ENCODE measurements at regions not wholly inside any gene's neighbourhood (a gene's known extent, or its start where the extent isn't known, plus 50 kb on each side); places are given as distances from the start of the nearest gene placed in this dataset.

DNA sequence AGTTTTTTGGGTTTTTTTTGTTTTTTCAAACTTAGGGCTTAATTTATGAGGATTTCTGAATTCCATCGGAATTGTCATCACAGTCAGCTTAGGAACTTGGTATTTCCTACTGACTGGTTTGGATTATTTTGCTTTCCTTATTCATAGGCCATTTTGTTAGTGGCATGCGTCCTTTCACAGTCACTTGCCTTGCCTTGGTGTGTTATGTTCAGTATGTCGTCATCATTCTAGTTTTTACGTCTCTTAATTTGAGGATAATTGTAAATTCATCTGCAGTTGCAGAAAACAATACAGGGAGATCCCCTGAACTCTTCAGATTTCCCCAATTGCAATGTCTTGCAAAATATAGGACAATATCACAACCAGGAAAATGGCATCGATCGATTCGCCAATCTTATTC, 485.3 kb downstream of the CBLN2 start:
- no peak overlapping the region for H3K27ac ChIP-seq (ENCODE audit: low read depth in 1 of 2, low read length in 2 of 2)
- intact Hi-C loops (cut with DNase I): no loop called here
- no peaks in the 10 kb centered on the region for H3K4me1 ChIP-seq (ENCODE audit: control insufficient read depth in 1 of 2, insufficient read depth in 2 of 2, low read length in 2 of 2)
- WGBS, 2 donors: 68 to 75% methylated on average over 7 of the region's 7 CpGs
- DNase-seq (no peak), ATAC-seq (ENCODE audit: low FRiP score) (no peak)
- no peaks in the 10 kb centered on the region for H3K27me3 ChIP-seq (ENCODE audit: control insufficient read depth in 1 of 2, insufficient read depth in 2 of 2, low read length in 1 of 2)
- no peaks in the 10 kb centered on the region for H3K36me3 ChIP-seq (ENCODE audit: control insufficient read depth in 1 of 2, insufficient read depth in 2 of 2, low read length in 1 of 2)
- H3K4me3 ChIP-seq (ENCODE audit: low read length in 2 of 2): no peak overlapping the region
- H3K9me3 ChIP-seq (ENCODE audit: control insufficient read depth, low read length): no peaks in the 10 kb centered on the region

DNA sequence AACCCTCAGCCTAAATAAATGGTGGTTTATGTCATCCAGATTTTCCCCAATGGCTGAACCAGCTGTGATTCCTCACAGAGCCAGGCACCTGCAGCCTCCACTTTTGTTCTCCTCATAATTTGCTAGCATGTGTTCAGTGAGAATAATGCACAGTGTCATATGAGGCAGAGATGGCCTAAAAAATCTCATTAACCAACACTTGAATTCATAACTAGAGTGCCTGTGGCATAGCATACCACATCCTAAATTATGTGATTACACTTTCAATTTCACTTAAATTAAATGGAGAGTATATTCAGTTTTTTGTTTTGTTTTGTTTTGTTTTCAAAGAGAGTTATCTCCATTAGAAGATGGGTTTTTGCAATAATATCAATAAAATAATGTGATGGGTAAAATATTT, 488.0 kb downstream of the CBLN2 start:
- H3K36me3 ChIP-seq (ENCODE audit: control insufficient read depth in 1 of 2, insufficient read depth in 2 of 2, low read length in 1 of 2): no peaks in the 10 kb centered on the region

DNA sequence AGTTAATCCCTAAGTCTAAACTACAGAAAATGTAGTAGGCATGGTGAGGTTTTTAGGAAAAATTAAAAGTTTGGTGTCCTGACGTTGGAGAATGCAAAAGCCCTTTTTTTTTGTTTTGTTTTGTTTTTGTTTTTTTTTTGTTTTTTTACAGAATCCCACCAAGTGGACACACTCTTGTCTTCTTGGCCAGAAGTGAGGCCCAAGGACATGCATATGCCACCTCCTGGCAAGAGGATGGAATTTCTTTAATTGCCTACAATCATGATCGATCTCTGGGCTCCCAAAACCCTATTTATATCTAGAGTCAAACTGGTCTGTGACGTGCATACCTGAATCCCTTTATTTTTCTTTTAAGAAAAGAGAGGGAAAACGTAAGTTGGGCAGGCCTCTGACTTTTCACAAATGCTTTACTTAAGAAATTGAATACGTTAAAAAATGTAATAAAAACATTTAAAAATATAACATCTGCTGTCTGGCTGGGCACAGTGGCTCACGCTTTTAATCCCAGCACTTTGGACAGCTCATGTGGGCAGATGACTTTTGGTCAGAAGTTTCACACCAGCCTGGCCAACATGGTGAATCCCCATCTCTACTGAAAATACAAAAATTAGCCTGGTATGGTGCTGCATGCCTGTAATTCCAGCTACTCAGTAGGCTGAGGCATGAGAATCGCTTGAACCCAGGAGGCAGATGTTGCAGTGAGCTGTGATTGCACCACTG, 502.7 kb downstream of the CBLN2 start:
- DNase-seq (no peak), ATAC-seq (ENCODE audit: low FRiP score) (no peak)
- H3K4me1 ChIP-seq (ENCODE audit: control insufficient read depth in 1 of 2, insufficient read depth in 2 of 2, low read length in 2 of 2): no peaks in the 10 kb centered on the region
- no peak overlapping the region for H3K4me3 ChIP-seq (ENCODE audit: low read length in 2 of 2)
- H3K9me3 ChIP-seq (ENCODE audit: control insufficient read depth, low read length): no peaks in the 10 kb centered on the region
- WGBS, 2 donors: 46 to 49% methylated on average over 7 of the region's 7 CpGs
- H3K27ac ChIP-seq (ENCODE audit: low read depth in 1 of 2, low read length in 2 of 2): no peak overlapping the region
- intact Hi-C loops (cut with DNase I): no loop called here
- H3K36me3 ChIP-seq (ENCODE audit: control insufficient read depth in 1 of 2, insufficient read depth in 2 of 2, low read length in 1 of 2): no peaks in the 10 kb centered on the region
- H3K27me3 ChIP-seq (ENCODE audit: control insufficient read depth in 1 of 2, insufficient read depth in 2 of 2, low read length in 1 of 2): no peaks in the 10 kb centered on the region

More for the DNA sequence above, 488.0 kb downstream of the CBLN2 start:
- Histone ChIP-seq H3K4me3 (ENCODE audit: low read length in 2 of 2) (no peak overlapping the region), H3K27me3 (ENCODE audit: control insufficient read depth in 1 of 2, insufficient read depth in 2 of 2, low read length in 1 of 2) (no peaks in the 10 kb centered on the region), H3K27ac (ENCODE audit: low read depth in 1 of 2, low read length in 2 of 2) (no peak overlapping the region), H3K4me1 (ENCODE audit: control insufficient read depth in 1 of 2, insufficient read depth in 2 of 2, low read length in 2 of 2) (no peaks in the 10 kb centered on the region), H3K9me3 (ENCODE audit: control insufficient read depth, low read length) (no peaks in the 10 kb centered on the region)
- intact Hi-C loops (cut with DNase I): no loop called here
- ATAC-seq (ENCODE audit: low FRiP score) (no peak), DNase-seq (no peak)

DNA sequence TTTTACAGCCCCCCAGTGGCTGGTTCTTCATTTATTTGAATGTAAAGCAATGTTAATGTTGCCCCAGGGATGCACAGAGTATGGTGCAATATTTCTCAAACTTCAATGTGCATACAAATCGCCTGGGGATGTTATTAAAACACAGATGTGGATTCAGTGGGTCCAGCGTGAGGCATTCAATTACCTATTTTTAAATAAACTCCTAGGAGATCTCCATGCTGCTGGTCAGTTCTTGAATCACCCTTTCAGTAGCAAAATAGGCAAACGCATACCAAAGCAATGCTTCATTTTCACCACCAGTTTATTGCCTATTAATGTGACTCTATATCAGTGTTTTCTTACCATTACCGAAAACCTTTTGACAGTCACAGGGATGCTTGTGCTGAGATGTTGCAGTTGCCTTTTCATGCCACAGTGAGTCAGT, 530.7 kb downstream of the CBLN2 start:
- intact Hi-C loops (cut with DNase I): no loop called here
- no peak for DNase-seq
- Histone ChIP-seq H3K27ac (ENCODE audit: low read depth in 1 of 2, low read length in 2 of 2) (no peak overlapping the region), H3K27me3 (ENCODE audit: control insufficient read depth in 1 of 2, insufficient read depth in 2 of 2, low read length in 1 of 2) (no peaks in the 10 kb centered on the region), H3K4me1 (ENCODE audit: control insufficient read depth in 1 of 2, insufficient read depth in 2 of 2, low read length in 2 of 2) (no peaks in the 10 kb centered on the region), H3K36me3 (ENCODE audit: control insufficient read depth in 1 of 2, insufficient read depth in 2 of 2, low read length in 1 of 2) (no peaks in the 10 kb centered on the region), H3K9me3 (ENCODE audit: control insufficient read depth, low read length) (no peaks in the 10 kb centered on the region), H3K4me3 (ENCODE audit: low read length in 2 of 2) (no peak overlapping the region)
- ATAC-seq (ENCODE audit: low FRiP score): no peak
- 21 to 25% methylated on average over 4 of the region's 4 CpGs for WGBS, 2 donors

DNA sequence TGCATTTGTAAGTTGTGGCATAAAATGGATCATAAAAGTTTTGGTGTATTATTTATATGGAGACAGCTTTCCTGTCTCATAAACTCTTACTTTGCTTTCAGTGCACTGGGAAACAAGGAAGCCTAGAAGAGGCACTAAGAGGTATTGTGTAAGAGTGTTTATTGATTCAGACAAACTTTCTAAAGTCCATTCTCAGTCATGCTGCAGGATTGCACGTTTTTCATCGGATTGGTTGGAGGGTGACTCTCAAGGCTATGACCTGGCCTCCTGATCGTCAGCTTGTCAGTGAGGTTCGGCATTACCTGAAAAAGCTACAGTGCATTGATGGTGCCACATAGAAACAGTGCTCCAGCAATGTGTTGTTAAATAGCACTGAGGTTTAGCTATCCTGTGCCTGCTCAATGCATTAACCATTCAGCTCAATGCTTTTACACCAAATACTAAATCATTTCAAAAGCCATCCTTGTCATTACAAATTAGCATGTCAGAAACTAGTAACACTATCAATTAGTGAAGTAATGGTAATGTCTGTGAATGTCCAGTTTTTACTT, 545.5 kb downstream of the CBLN2 start:
- ATAC-seq (ENCODE audit: low FRiP score) (no peak), DNase-seq (no peak)
- H3K27me3 ChIP-seq (ENCODE audit: control insufficient read depth in 1 of 2, insufficient read depth in 2 of 2, low read length in 1 of 2): no peaks in the 10 kb centered on the region
- whole genome bisulfite sequencing, 2 donors: 58 to 77% methylated on average over 4 of the region's 4 CpGs
- H3K9me3 ChIP-seq (ENCODE audit: control insufficient read depth, low read length): no peaks in the 10 kb centered on the region
- no peaks in the 10 kb centered on the region for H3K4me1 ChIP-seq (ENCODE audit: control insufficient read depth in 1 of 2, insufficient read depth in 2 of 2, low read length in 2 of 2)
- intact Hi-C loops (cut with DNase I): no loop called here
- H3K27ac ChIP-seq (ENCODE audit: low read depth in 1 of 2, low read length in 2 of 2): no peak overlapping the region
- H3K4me3 ChIP-seq (ENCODE audit: low read length in 2 of 2): no peak overlapping the region
- H3K36me3 ChIP-seq (ENCODE audit: control insufficient read depth in 1 of 2, insufficient read depth in 2 of 2, low read length in 1 of 2): no peaks in the 10 kb centered on the region

DNA sequence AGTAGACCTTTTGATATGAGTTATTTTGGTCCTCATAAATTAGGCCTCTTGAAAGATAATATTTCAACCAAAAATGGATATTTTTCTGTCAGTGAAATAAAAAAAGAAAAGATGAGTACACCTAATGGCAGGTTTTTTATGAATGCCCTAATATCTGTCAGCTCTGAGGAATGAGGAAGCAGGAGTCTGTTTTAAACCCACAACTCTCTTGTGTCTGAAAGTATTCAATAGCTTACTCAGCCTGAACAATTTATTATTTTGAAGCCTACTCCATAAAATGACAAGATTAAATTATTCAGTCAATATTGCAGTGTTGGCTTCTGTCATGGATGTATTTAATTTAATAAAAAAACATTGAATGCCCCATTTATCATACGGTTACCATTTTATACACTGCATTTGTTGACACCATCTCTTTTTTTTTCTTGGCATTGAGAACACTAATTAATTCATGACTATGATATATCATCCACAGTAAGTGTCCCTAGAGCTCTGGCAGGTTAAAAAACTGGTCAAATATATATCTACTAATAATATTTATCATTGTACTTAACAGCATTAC, 548.2 kb downstream of the CBLN2 start:
- no peaks in the 10 kb centered on the region for H3K36me3 ChIP-seq (ENCODE audit: control insufficient read depth in 1 of 2, insufficient read depth in 2 of 2, low read length in 1 of 2)
- no peak overlapping the region for H3K27ac ChIP-seq (ENCODE audit: low read depth in 1 of 2, low read length in 2 of 2)
- DNase-seq: no peak
- H3K9me3 ChIP-seq (ENCODE audit: control insufficient read depth, low read length): no peaks in the 10 kb centered on the region
- ATAC-seq (ENCODE audit: low FRiP score): no peak
- 88 to 94% methylated on average over 1 of the region's 1 CpG for WGBS, 2 donors
- intact Hi-C loops (cut with DNase I): no loop called here
- no peak overlapping the region for H3K4me3 ChIP-seq (ENCODE audit: low read length in 2 of 2)
- no peaks in the 10 kb centered on the region for H3K4me1 ChIP-seq (ENCODE audit: control insufficient read depth in 1 of 2, insufficient read depth in 2 of 2, low read length in 2 of 2)
- H3K27me3 ChIP-seq (ENCODE audit: control insufficient read depth in 1 of 2, insufficient read depth in 2 of 2, low read length in 1 of 2): no peaks in the 10 kb centered on the region

DNA sequence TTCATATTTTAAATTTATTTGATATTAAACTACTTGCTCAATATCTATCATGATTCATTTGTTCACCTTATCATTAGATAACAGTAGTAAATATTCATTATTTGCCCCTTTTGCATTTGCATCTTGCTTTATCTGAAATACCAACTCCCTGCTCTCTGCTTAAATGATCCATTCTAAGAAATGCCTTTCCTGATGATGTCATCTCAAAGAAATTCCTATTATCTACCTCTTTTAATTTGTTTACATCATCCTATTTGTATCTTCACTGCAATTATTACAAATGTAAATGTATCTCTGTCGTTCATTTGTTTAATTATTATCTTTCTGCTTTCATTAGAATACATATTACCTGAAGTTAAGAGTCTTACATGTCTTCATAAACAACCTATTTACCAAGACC, 549.9 kb downstream of the CBLN2 start:
- H3K27me3 ChIP-seq (ENCODE audit: control insufficient read depth in 1 of 2, insufficient read depth in 2 of 2, low read length in 1 of 2): peaks cover 0 to 2% of the 10 kb centered on the region in 2 donors

DNA sequence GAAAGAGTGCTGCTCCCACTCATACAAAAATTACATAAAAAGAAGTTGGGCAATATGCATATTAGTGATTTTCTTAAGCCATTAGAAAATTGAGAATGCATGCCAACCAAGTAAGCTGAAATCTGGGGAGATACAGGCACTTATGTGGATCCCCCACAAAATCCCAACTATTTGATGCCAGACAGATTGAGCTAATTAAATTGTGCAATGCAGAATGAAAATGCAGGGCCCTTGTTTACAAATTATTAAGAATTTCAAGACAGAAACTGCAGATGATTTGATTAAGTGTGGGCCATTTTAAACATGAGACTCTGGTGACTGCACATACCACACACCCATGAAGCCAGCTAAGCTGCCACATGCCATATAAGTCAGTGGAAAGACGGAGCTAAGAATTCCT, 554.5 kb downstream of the CBLN2 start:
- no peaks in the 10 kb centered on the region for H3K4me1 ChIP-seq (ENCODE audit: control insufficient read depth in 1 of 2, insufficient read depth in 2 of 2, low read length in 2 of 2)

More for the DNA sequence above, 549.9 kb downstream of the CBLN2 start:
- DNase-seq (no peak), ATAC-seq (ENCODE audit: low FRiP score) (no peak)
- no peak overlapping the region for H3K4me3 ChIP-seq (ENCODE audit: low read length in 2 of 2)
- intact Hi-C loops (cut with DNase I): no loop called here
- H3K36me3 ChIP-seq (ENCODE audit: control insufficient read depth in 1 of 2, insufficient read depth in 2 of 2, low read length in 1 of 2): no peaks in the 10 kb centered on the region
- 89 to 93% methylated on average over 1 of the region's 1 CpG for WGBS, 2 donors
- no peaks in the 10 kb centered on the region for H3K4me1 ChIP-seq (ENCODE audit: control insufficient read depth in 1 of 2, insufficient read depth in 2 of 2, low read length in 2 of 2)
- no peaks in the 10 kb centered on the region for H3K9me3 ChIP-seq (ENCODE audit: control insufficient read depth, low read length)
- H3K27ac ChIP-seq (ENCODE audit: low read depth in 1 of 2, low read length in 2 of 2): no peak overlapping the region

More for the DNA sequence above, 554.5 kb downstream of the CBLN2 start:
- H3K36me3 ChIP-seq (ENCODE audit: control insufficient read depth in 1 of 2, insufficient read depth in 2 of 2, low read length in 1 of 2): no peaks in the 10 kb centered on the region
- no peak overlapping the region for H3K27ac ChIP-seq (ENCODE audit: low read depth in 1 of 2, low read length in 2 of 2)
- H3K4me3 ChIP-seq (ENCODE audit: low read length in 2 of 2): no peak overlapping the region
- WGBS, 2 donors: 23 to 27% methylated on average over 1 of the region's 1 CpG
- H3K9me3 ChIP-seq (ENCODE audit: control insufficient read depth, low read length): no peaks in the 10 kb centered on the region
- intact Hi-C loops (cut with DNase I): no loop called here
- peaks cover 0 to 2% of the 10 kb centered on the region in 2 donors for H3K27me3 ChIP-seq (ENCODE audit: control insufficient read depth in 1 of 2, insufficient read depth in 2 of 2, low read length in 1 of 2)
- DNase-seq (no peak), ATAC-seq (ENCODE audit: low FRiP score) (no peak)

Measured in aorta (tissue), 5 donors.